ENCODE measurements at regions not wholly inside any gene's neighbourhood (a gene's known extent, or its start where the extent isn't known, plus 50 kb on each side); places are given as distances from the start of the nearest gene placed in this dataset.

- TF ChIP-seq CHD7 (IDR thresholded peaks at IDR 0.05; ENCODE audit: insufficient replicate concordance, low read length) = no peak
- TF ChIP-seq KDM5A (IDR thresholded peaks at IDR 0.05; ENCODE audit: low read length) = no peak
- TF ChIP-seq TAF1 (IDR thresholded peaks at IDR 0.05; ENCODE audit: low read depth, low read length) = no peak
- no peak for TF ChIP-seq BCL11A (IDR thresholded peaks at IDR 0.05; ENCODE audit: low read depth in 2 of 2, low read length in 2 of 2)
- no peak for TF ChIP-seq CBX8 (IDR thresholded peaks at IDR 0.05; ENCODE audit: borderline replicate concordance, low read depth, low read length)
- no peak for TF ChIP-seq POU5F1 (IDR thresholded peaks at IDR 0.05; ENCODE audit: low read depth, low read length)
- TF ChIP-seq SRF (IDR thresholded peaks at IDR 0.05; ENCODE audit: low read depth, low read length) = no peak
These were observed 147.3 kb upstream of the HMHB1 start (continued) for GRCh38 chr5:143664623-143665022.
